ENCODE measurements at regions not wholly inside any gene's neighbourhood (a gene's known extent, or its start where the extent isn't known, plus 50 kb on each side); places are given as distances from the start of the nearest gene placed in this dataset.
A peak's percentile ranks its signal among the peaks of the same experiment; 100 is the strongest.
"Not testable (repeated sequence)": the region's sequence is repeated elsewhere in the genome, so short reads cannot be mapped to it uniquely, and the experiment has no call there.

- intact Hi-C loops (cut with DNase I): no loop called here
- DNase-seq (ENCODE audit: low spot score) (no peak), ATAC-seq (no peak)
Observed at GRCh38 chr5:32909207-32909606, 198.1 kb downstream of the NPR3 start.

- ATAC-seq (peak; percentile 58), DNase-seq (ENCODE audit: low spot score) (no peak)
- intact Hi-C loops (cut with DNase I): no loop called here
Observed at GRCh38 chr5:32916648-32917047, 205.5 kb downstream of the NPR3 start.

- ATAC-seq (no peak), DNase-seq (ENCODE audit: low spot score) (no peak)
- intact Hi-C loops (cut with DNase I): no loop called here
Observed at GRCh38 chr5:32928761-32929160, 217.6 kb downstream of the NPR3 start.

- intact Hi-C loops (cut with DNase I); DNase-seq (ENCODE audit: low spot score); ATAC-seq: not testable (repeated sequence)
Observed at GRCh38 chr5:32931438-32931837, 220.3 kb downstream of the NPR3 start.

- DNase-seq (ENCODE audit: low spot score) (no peak), ATAC-seq (no peak)
- intact Hi-C loops (cut with DNase I): no loop called here
Observed at GRCh38 chr5:32932241-32932935, 221.3 kb downstream of the NPR3 start.

- ATAC-seq (no peak), DNase-seq (ENCODE audit: low spot score) (no peak)
- intact Hi-C loops (cut with DNase I): loop anchor here (2.0 kb wide), 1 partner anchor 29 kb away; no protein-coding TSS in a partner anchor
Observed at GRCh38 chr5:32933692-32934091, 222.6 kb downstream of the NPR3 start.

- intact Hi-C loops (cut with DNase I): loop anchor here (2.0 kb wide), 1 partner anchor 28 kb away; no protein-coding TSS in a partner anchor
- ATAC-seq (no peak), DNase-seq (ENCODE audit: low spot score) (no peak)
Observed at GRCh38 chr5:32934529-32934928, 223.4 kb downstream of the NPR3 start.

GRCh38 chr5:32935283-32935682, 224.2 kb downstream of the NPR3 start:
- intact Hi-C loops (cut with DNase I): loop anchor here (2.0 kb wide), 1 partner anchor 28 kb away; no protein-coding TSS in a partner anchor
- DNase-seq (ENCODE audit: low spot score): no peak
- no peak for ATAC-seq

- ATAC-seq: no peak
Observed at GRCh38 chr5:32936329-32936728, 225.2 kb downstream of the NPR3 start.

GRCh38 chr5:32942225-32942989, 231.3 kb downstream of the NPR3 start:
- ATAC-seq (no peak), DNase-seq (ENCODE audit: low spot score) (no peak)
- intact Hi-C loops (cut with DNase I): no loop called here

More at GRCh38 chr5:32936329-32936728, 225.2 kb downstream of the NPR3 start:
- intact Hi-C loops (cut with DNase I): no loop called here
- no peak for DNase-seq (ENCODE audit: low spot score)

- DNase-seq (ENCODE audit: low spot score) (no peak), ATAC-seq (no peak)
- intact Hi-C loops (cut with DNase I): no loop called here
Observed at GRCh38 chr5:32949286-32949970, 238.3 kb downstream of the NPR3 start.

GRCh38 chr5:32951003-32951402, 239.9 kb downstream of the NPR3 start:
- intact Hi-C loops (cut with DNase I): no loop called here
- ATAC-seq (no peak), DNase-seq (ENCODE audit: low spot score) (no peak)

GRCh38 chr5:32951878-32952277, 240.8 kb downstream of the NPR3 start:
- no peak for ATAC-seq
- intact Hi-C loops (cut with DNase I): no loop called here
- DNase-seq (ENCODE audit: low spot score): no peak

GRCh38 chr5:32952421-32952820, 241.3 kb downstream of the NPR3 start:
- DNase-seq (ENCODE audit: low spot score); intact Hi-C loops (cut with DNase I); ATAC-seq: not testable (repeated sequence)

GRCh38 chr5:32953694-32954093, 242.6 kb downstream of the NPR3 start:
- intact Hi-C loops (cut with DNase I): no loop called here
- no peak for ATAC-seq
- DNase-seq (ENCODE audit: low spot score): no peak

GRCh38 chr5:32955814-32956213, 244.7 kb downstream of the NPR3 start:
- intact Hi-C loops (cut with DNase I): no loop called here
- DNase-seq (ENCODE audit: low spot score) (no peak), ATAC-seq (no peak)

- intact Hi-C loops (cut with DNase I): no loop called here
- no peak for ATAC-seq
Observed at GRCh38 chr5:32960340-32961058, 249.4 kb downstream of the NPR3 start.

GRCh38 chr5:32961059-32961415, 249.9 kb downstream of the NPR3 start:
- ATAC-seq: no peak
- intact Hi-C loops (cut with DNase I): no loop called here
- no peak for DNase-seq (ENCODE audit: low spot score)

More at GRCh38 chr5:32960340-32961058, 249.4 kb downstream of the NPR3 start:
- no peak for DNase-seq (ENCODE audit: low spot score)

GRCh38 chr5:32964261-32964660, 253.1 kb downstream of the NPR3 start:
- intact Hi-C loops (cut with DNase I): no loop called here
- no peak for ATAC-seq
- DNase-seq (ENCODE audit: low spot score): no peak
